T-helper 2 cell (primary cell): ENCODE measurements at regions not wholly inside any gene's neighbourhood (a gene's known extent, or its start where the extent isn't known, plus 50 kb on each side); places are given as distances from the start of the nearest gene placed in this dataset.
A peak's percentile ranks its signal among the peaks of the same experiment; 100 is the strongest.

Source experiments
- DNase-seq, 5 experiments: peaks; one replicate each; pipeline versions ENCODE4 v3.0.0 to v3.0.0-alpha.2; 2012 to 2022

- DNase-seq: no peak
These were observed 301.8 kb downstream of the HNRNPD start for GRCh38 chr4:82071951-82072350.

GRCh38 chr4:82069883-82070638 lies 303.7 kb downstream of the HNRNPD start:
- no peak for DNase-seq

GRCh38 chr4:82063017-82063416 lies 310.8 kb downstream of the HNRNPD start:
- no peak for DNase-seq

GRCh38 chr4:82057990-82058544 lies 315.7 kb downstream of the HNRNPD start:
- DNase-seq: no peak

- DNase-seq: no peak
These were observed 318.6 kb downstream of the HNRNPD start for GRCh38 chr4:82055156-82055555.

GRCh38 chr4:82053396-82053795 lies 320.4 kb downstream of the HNRNPD start:
- no peak for DNase-seq

- DNase-seq: no peak
These were observed 323.0 kb downstream of the HNRNPD start for GRCh38 chr4:82050796-82051195.

- DNase-seq: no peak
These were observed 324.5 kb downstream of the HNRNPD start for GRCh38 chr4:82049294-82049693.

- no peak for DNase-seq
These were observed 326.1 kb downstream of the HNRNPD start for GRCh38 chr4:82047731-82048130.

- DNase-seq: no peak
These were observed 327.0 kb downstream of the HNRNPD start for GRCh38 chr4:82046796-82047195.

GRCh38 chr4:82045267-82045666 lies 328.5 kb downstream of the HNRNPD start:
- DNase-seq: no peak

- DNase-seq: no peak
These were observed 329.4 kb downstream of the HNRNPD start for GRCh38 chr4:82044141-82044993.

GRCh38 chr4:82043809-82044137 lies 330.0 kb downstream of the HNRNPD start:
- DNase-seq: no peak

GRCh38 chr4:82043081-82043808 lies 330.5 kb downstream of the HNRNPD start:
- no peak for DNase-seq

GRCh38 chr4:82042042-82042441 lies 331.7 kb downstream of the HNRNPD start:
- no peak for DNase-seq

GRCh38 chr4:82038936-82039335 lies 334.9 kb downstream of the HNRNPD start:
- no peak for DNase-seq

- DNase-seq: no peak
These were observed 337.6 kb downstream of the HNRNPD start for GRCh38 chr4:82036181-82036580.

GRCh38 chr4:82034878-82035277 lies 338.9 kb downstream of the HNRNPD start:
- DNase-seq: no peak

GRCh38 chr4:82033862-82034261 lies 339.9 kb downstream of the HNRNPD start:
- DNase-seq: no peak

- no peak for DNase-seq
These were observed 342.3 kb downstream of the HNRNPD start for GRCh38 chr4:82031376-82031927.

- DNase-seq: peak in 1 of 5 experiments; percentile 30
These were observed 356.1 kb downstream of the HNRNPD start for GRCh38 chr4:82017680-82018079.

- DNase-seq: no peak
These were observed 368.6 kb downstream of the HNRNPD start for GRCh38 chr4:82005158-82005557.

GRCh38 chr4:81997313-81997712 lies 376.5 kb downstream of the HNRNPD start:
- no peak for DNase-seq
